ENCODE measurements at regions not wholly inside any gene's neighbourhood (a gene's known extent, or its start where the extent isn't known, plus 50 kb on each side); places are given as distances from the start of the nearest gene placed in this dataset.

DNA sequence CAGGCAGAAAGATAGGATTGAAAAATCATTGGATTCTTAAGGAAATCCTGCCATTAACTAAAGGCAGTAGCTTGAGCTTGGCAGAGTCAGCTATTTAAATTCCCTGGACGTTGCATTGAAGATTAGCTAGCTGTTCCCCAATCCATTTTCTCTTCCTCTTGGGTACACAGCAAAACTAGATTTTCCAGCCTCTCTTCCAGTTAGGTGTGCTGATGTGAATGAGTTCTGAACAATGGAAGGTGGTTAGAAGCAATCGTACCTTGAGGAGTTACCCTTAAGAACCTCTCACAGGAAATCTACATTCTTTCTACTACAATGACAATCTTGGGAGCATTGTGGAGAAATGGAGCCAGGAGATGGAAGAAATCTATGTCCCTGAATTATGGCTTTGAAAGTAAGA, 383.2 kb upstream of the TBL1XR1 start:
- no peak for DNase-seq

DNA sequence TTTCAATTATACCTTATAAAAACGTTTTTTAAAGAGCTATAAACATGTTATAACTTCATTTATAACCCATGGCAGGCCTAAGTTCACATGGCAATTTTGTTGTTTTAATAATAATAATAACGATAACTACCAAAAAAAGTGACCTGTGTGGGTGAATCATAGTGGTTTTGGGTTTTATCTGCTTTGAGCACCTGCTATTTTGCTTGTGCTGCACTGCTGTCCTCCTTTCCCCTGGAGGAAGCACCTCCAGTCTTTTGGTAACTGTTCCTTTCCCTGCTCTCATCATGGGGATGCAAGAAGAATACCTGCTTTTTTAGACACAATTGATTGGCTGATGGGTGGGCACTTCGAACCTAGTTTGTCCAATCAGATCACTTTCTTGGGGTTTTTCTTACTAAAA, 388.0 kb upstream of the TBL1XR1 start:
- DNase-seq, result no peak

- DNase-seq, result no peak
These were observed 391.9 kb upstream of the TBL1XR1 start for GRCh38 chr3:177589041-177589650.

- DNase-seq, result no peak
These were observed 392.7 kb upstream of the TBL1XR1 start for GRCh38 chr3:177589911-177590381.

DNA sequence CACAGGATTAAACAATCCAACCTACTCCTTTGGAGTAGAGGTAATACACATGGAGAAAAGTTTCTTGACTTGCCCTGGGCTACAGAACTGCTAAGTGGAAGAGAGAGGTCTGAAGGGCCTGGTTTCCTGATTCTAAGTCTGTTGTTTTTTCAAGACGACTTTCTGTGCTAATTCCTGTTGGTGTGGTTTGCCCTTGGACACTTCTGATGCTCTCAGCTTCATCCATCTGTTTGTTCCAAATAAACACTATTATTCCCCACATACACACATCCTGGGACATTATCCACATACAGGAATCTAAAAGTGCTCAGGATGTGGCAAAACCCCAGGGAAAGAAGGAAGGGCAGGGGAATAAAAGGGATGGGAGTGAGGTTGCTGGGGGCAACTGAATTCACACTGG, 393.5 kb upstream of the TBL1XR1 start:
- DNase-seq, result no peak

DNA sequence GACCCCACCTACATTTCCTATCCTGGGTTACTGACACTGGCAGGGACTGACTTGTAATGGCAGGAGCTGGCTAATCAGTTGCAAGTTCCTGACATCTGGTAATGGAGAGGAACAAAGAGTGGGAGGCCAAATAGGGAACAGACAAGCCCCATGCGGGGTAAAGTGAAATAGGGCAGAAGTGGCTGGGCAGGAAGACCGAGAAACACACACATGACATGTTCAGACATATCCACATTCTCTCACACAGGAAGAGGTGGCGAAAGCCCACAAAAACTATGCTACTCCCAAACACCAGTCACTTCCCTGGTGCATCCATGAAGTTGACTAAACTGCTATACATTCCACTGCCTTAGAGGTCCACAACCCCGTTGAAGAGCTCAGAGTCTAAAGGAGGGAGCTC, 394.1 kb upstream of the TBL1XR1 start:
- no peak for DNase-seq

DNA sequence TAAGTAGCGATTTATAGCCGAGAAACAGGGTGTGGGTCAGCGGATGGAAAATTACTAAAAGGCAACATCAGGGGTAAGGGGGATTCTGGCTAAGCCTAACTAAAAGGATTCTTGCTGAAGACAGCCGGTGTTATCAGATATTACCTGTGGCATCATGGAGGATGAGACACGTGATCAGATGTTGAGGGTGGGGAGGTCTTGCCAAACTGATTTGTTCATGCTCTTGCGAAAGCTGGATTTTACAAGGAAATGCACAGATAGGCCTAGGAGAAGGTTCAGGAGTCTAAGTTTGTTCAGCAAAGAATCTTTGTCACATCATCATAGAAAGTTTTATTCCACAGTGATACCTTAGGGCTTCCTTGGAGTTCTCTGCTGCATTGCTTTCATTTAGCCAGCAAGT, 396.8 kb upstream of the TBL1XR1 start:
- DNase-seq, result no peak

- DNase-seq, result no peak
These were observed 398.4 kb upstream of the TBL1XR1 start for GRCh38 chr3:177595530-177596188.

DNA sequence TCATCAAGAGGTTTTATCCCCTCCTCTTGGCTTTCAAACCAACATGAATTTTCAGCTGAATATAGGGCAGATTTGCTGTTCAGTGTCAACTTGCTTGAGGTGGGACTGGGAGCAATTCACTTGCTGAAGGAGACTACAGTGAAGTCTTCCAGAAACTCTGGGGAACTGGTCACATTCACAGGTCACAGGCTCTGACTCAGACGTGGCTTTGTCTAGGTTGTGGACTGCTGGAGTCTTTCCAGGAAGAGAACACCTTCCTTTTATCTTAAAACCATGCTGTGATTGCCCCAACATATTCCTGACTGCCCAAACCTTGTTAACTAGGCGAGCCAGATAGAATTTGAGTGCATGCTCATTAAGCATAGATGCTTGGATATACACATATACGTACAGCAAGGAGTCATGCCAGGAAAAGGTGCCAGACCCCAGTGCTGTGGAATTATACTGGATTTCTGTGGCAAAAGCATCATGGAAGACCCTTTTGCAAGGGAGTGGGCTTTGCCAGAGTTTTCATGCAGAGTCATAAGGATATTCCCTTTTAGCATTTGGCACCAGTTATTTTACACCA, 399.1 kb upstream of the TBL1XR1 start:
- no peak for DNase-seq

- DNase-seq, result no peak
These were observed 399.6 kb upstream of the TBL1XR1 start for GRCh38 chr3:177596816-177597271.

DNA sequence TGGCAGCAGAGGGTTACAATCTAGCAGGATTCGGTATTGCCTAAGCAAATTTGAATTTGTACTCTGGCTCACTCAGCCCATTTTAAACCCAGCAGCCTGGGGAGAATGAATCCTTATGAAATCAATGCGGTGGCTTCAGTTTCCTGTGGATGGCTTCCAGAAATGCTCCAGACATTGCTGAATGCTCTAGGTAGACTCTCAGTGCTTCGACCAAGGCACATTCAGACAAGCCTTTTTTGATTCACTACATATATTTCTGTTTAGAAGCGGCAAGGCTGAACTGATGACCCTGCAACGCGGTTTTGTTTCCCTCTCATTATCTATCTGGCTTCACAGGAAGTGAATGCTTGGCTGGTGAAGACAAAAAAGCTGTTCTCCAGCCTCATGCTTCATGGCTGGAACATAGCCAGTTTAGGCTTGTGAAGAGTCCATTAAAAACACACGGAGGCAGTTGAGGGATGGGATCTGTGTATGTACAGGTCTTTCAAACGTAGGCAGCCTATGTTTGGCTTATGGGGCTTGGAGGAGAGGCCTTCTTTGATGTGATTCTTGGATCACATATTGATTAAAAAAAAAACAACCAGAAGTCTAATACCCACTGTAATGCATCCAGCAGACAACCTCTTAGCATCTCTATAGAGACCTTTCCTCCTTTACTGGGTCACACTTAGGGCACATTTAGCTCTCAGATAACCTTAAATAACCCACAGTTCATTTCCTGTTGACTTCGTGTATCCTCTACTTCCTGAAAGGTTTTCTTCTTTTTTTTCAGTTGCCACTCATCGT, 400.2 kb upstream of the TBL1XR1 start:
- DNase-seq, result no peak

DNA sequence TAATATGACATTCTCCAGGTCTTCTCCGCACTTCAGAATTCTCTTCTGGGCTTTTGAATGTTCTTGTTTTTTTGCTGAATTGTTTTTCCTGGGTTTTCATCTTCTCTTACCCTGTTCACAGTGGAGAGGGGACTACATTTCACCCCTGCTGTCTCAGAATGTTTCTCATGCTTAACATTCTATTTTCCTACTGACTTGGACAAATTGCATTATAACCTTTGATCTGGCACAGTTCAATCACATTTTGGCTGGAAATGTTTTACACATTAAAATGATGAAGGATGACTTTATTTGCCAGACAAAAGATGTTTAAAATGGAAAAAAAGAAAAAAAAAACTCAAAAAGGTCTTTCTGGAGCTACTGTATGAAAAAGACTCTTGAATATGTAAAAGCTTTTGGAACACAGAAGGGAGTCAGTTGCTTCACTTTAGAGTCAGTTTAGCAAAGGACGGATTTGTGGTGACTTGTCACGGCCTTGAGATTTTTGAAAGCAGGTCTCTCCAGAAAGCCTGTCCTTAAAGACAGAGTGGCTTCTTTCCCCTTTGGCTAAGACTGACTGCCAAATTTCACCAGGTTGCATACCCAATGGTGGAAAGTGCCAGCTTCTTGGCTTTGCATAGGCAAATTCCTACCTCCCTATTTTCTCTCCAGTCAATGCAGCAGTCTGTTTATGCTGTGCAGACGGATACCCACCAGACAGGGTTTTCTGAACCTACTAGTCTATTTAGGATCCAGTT, 401.0 kb upstream of the TBL1XR1 start:
- DNase-seq, result no peak

DNA sequence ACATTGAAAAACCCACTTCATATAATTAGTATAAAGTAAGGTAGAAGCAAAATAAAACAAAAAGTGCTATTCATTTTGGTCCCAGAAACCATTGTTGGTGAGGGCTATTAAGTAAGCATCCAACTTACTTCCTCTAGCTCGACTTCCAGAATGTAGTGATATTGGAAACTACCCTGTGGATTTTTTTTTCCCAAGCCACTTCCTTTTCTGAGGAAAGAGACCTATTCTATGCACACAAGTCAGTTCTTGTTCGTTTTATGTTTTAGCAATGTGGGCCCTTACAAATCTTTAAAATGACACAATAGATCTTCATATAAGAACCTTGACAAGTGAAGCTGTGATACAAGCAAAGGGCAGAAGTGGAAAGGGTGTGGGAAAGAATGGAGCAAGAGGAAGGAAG, 402.0 kb upstream of the TBL1XR1 start:
- no peak for DNase-seq

- DNase-seq, result no peak
These were observed 402.6 kb upstream of the TBL1XR1 start for GRCh38 chr3:177599837-177600236.

DNA sequence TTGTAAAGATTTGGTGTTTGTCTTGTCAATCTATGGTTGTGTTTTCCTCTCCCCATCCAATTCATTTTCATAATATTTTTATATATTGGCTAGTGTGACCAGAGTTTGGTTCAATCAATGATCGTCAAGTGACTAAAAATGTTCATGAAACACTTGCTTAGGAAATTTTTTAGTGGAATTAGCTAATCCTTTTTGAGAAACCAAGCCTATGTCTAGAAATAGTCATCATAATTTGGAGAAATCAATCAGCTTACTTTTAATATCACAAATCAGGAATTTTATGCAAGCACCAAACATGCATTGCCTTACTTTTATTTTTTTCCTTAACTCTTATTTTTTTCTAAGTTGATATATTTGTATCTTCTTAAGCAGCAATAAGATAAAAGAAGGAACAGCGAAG, 403.1 kb upstream of the TBL1XR1 start:
- DNase-seq, result no peak

GRCh38 chr3:177601152-177601551, 403.9 kb upstream of the TBL1XR1 start:
- DNase-seq, result no peak

GRCh38 chr3:177602601-177603147, 405.4 kb upstream of the TBL1XR1 start:
- no peak for DNase-seq

- DNase-seq, result no peak
These were observed 405.9 kb upstream of the TBL1XR1 start for GRCh38 chr3:177603148-177603603.

- no peak for DNase-seq
These were observed 406.9 kb upstream of the TBL1XR1 start for GRCh38 chr3:177604181-177604580.

- no peak for DNase-seq
These were observed 409.6 kb upstream of the TBL1XR1 start for GRCh38 chr3:177606891-177607290.

DNA sequence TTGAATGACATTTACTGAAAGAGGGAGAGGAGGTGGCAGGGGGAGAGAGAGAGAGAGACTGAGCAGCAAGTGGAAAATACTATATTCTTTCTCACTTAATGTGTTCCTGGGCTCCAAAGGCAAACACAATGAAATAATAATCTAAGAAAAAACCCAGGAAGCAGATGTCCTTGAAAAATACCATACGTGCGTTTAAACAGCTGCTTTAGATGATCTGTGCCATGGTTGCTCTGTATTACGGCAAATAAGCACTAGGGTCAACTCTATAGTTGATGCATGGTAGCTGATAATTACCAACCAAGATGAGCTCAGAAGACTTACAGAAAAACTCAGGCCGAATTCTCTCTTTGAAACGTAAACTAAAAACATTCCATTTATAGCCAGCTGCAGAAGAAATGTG, 410.3 kb upstream of the TBL1XR1 start:
- no peak for DNase-seq

GRCh38 chr3:177608443-177608842, 411.2 kb upstream of the TBL1XR1 start:
- DNase-seq, result no peak

DNA sequence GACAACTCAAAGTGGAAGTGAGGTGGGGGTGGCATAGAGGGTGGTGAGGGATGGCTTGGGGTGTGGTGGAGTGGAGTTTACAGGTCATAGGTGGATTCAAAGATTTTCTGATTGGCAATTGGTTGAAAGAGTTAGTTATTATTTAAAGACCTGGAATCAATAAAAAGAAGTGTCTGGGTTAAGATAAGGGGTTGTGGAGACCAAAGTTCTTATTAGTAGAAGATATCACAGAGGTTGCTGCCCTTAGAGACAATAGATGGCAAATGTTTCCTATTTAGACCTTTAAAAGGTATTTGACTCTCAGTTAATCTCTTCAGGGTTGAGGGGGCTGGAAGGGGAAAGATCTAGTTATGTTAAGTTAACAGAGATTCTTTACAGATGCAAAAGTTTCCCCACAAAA, 412.3 kb upstream of the TBL1XR1 start:
- DNase-seq, result no peak

Data from SW 1271 (cell line).